ENCODE measurements at regions not wholly inside any gene's neighbourhood (a gene's known extent, or its start where the extent isn't known, plus 50 kb on each side); places are given as distances from the start of the nearest gene placed in this dataset.

GRCh38 chr16:86214326-86215232 is 295.7 kb upstream of the FOXF1 start:
- DNase-seq (ENCODE audit: low read depth, low spot score): no peak

- no peak for DNase-seq (ENCODE audit: low read depth, low spot score)
Measured at GRCh38 chr16:86215233-86215978, 294.9 kb upstream of the FOXF1 start.

GRCh38 chr16:86215979-86216585 is 294.2 kb upstream of the FOXF1 start:
- no peak for DNase-seq (ENCODE audit: low read depth, low spot score)

GRCh38 chr16:86216591-86216990 is 293.7 kb upstream of the FOXF1 start:
- DNase-seq (ENCODE audit: low read depth, low spot score): no peak

GRCh38 chr16:86217001-86217890 is 293.1 kb upstream of the FOXF1 start:
- DNase-seq (ENCODE audit: low read depth, low spot score): no peak

GRCh38 chr16:86217891-86218270 is 292.4 kb upstream of the FOXF1 start:
- no peak for DNase-seq (ENCODE audit: low read depth, low spot score)

DNA sequence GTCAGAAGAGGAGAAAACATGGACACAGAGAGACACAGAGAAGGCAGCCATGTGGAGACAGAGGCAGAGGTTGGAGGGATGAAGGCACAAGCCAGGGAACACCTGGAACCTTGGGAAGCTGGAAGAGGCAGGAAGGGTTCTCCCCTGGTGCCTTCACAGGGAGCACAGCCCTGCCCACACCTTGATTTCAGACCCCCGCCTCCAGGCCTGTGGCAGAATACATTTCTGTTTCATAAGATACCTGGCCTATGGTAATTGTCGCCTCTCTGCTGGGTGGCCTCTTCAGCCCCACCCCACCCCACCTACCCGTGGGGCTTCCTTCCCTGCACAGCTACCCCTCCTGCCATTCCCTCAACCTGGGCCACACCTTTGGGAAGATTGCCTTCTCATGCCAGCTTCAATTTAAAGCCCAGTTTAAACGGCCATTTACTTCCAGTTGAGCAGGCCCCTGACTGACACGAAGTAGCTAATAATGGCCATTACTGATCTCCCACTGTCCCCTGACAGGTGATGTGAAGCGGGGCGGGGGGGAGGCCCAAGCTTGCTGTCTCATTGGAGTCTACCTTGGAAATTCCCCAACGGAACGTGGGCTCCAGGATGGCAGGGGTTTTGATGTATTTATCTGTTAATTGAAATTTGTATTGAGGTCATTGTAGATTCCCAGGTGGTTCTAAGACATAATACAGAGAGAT is 291.7 kb upstream of the FOXF1 start:
- no peak for DNase-seq (ENCODE audit: low read depth, low spot score)

GRCh38 chr16:86219655-86220445 is 290.5 kb upstream of the FOXF1 start:
- no peak for DNase-seq (ENCODE audit: low read depth, low spot score)

DNA sequence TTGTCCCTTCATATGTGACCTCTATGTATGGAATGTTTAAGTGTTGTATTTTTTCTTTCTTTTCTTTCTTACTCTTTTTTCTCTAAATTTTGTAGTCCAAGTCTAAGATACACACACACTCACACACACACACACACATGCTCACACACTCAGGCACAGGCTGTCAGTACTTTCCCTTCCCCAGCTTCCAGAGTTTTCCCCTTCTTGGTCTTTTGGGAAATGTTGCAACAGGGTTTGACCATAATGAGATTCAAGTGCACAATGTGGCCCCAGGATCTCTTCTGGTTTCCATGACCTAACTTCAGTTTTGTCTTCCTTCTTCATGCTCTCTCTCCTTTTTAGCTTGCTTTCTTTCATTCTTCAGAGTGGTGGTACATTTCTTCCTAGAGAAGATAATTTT is 289.8 kb upstream of the FOXF1 start:
- DNase-seq (ENCODE audit: low read depth, low spot score): no peak

GRCh38 chr16:86221085-86221484 is 289.2 kb upstream of the FOXF1 start:
- no peak for DNase-seq (ENCODE audit: low read depth, low spot score)

DNA sequence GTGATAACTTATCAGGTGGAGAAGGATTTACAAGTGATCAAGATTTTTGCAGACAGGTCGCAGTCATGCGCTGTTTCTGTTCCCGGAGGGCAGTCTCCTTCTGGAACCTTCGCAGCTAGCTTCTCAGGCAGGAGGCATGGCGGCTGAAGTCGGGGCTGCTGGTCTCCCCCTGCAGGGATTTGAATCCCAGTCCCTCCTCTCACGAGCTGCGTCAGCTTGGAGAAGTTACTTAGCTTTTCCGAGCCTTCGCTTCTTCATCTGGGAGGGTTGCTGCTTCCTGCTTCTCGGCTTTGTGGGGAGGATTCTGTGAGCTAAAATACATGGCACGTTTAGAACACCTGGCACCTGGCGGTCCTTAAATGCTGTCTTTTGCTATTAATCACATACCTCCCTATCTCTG is 287.8 kb upstream of the FOXF1 start:
- no peak for DNase-seq (ENCODE audit: low read depth, low spot score)

DNA sequence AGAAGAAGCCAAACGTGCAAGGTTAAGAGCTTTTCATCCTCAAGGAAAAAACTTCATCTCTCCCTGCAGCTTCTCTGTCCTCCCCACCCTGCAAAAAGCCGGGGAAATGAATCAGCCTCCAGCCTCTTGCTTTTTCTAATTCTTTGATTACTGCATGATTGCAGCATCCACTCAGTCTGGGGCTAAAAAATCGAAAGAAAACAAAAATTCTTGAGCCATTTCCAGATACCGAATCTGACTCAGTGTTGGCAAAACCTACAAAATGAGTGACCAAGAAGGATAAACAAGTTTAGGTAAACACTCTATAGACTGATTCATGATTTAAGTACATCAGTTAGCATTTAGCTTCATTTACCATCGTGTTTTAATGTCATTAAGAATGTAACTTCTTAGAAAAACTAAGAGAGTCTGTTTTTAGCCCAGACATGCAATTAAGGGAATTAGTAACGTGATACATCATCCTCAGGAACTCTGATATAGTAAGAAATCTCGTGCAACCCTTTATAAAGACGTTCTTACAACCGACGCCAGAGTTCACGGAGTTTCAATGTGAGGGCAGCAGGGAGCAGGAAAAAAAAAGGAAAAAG is 287.3 kb upstream of the FOXF1 start:
- no peak for DNase-seq (ENCODE audit: low read depth, low spot score)

DNA sequence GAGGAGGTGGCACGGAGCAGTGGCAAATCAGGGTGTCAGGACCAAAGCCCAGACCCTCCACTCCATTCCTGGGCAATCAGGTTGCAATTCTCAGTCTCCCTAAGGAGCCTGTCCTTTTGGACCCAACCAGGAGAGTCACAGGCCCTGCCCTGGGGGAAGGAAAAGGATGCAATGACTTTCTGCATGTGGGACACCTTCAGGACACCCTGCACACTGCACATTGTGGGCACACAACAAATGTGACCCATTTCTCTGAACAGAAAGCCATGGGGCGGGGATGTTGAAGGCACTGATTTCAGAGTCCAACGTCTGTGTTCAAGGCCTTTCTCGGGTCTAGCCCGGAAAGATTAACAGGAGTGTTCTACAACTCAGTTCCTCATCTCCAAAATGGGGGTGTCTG is 286.2 kb upstream of the FOXF1 start:
- no peak for DNase-seq (ENCODE audit: low read depth, low spot score)

DNA sequence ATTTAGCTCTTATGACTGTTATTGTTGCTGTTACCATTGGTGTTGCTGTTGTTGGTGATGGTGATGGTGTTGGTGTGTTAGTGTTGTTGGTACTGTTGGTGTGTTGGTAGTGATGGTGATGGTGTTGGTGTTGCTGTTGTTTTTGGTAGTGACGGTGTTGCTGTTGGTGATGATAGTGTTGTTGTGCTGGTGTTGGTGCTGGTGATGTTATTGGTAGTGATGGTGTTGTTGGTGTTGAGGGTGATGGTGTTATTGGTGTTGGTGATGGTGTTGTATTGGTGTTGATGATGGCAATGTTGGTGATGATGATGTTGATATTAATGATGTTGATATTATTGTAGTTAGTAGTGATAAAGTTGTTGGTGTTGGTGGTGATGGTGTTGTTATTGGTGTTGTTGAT is 285.7 kb upstream of the FOXF1 start:
- DNase-seq (ENCODE audit: low read depth, low spot score): no peak

DNA sequence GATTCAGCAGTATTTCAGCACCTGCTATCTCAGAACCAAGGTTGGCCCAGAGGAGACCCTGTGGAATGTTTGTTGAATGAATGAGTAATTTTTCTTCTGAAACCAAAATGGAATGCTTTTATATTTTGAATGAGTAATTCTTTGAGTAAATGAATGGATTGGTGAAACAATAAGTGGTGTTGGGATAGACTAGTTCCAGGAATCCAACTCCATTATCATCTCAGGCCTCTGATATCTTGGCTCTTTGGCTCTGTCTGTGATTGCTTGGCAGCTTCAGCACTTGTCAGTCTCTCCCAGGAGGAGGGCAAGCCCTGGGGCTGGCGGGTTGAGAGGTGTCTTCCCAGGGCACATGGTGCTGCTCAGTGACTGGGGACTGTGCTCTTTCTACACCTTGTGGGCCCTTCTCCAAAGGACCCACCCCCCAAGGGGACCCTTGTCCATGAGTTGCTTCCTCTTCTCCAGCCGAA is 284.4 kb upstream of the FOXF1 start:
- DNase-seq (ENCODE audit: low read depth, low spot score): no peak

DNA sequence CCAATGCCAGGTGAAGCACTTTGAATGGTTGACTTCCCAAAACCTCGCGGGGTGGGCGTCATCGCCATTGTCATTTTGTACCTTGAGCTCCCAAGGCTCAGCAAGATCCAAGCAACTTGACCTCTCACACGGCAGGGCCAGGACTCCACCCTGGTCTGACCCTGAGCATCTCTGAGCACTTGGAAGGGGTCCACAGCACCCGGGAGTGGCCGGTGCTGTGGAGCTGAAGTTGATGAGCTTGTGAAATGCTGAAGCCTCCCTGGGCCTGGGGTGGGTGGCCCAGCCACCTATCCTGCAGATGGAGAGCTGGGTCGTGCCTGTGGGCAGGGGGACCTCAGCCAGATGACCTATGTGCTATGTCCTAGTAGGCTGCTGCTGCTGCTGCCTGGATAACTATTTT is 283.3 kb upstream of the FOXF1 start:
- DNase-seq (ENCODE audit: low read depth, low spot score): no peak

GRCh38 chr16:86227801-86228200 is 282.5 kb upstream of the FOXF1 start:
- DNase-seq (ENCODE audit: low read depth, low spot score): no peak

GRCh38 chr16:86228713-86229112 is 281.6 kb upstream of the FOXF1 start:
- no peak for DNase-seq (ENCODE audit: low read depth, low spot score)

- no peak for DNase-seq (ENCODE audit: low read depth, low spot score)
Measured at GRCh38 chr16:86229283-86229682, 281.0 kb upstream of the FOXF1 start.
